HFFc6 (cell line): ENCODE measurements at regions not wholly inside any gene's neighbourhood (a gene's known extent, or its start where the extent isn't known, plus 50 kb on each side); places are given as distances from the start of the nearest gene placed in this dataset.
A peak's percentile ranks its signal among the peaks of the same experiment; 100 is the strongest.

ENCODE experiments used
- DNase-seq: peaks from one replicate; pipeline ENCODE4 v3.0.0-alpha.2; 2018
- H3K27ac Mint-ChIP-seq: 2 replicates; pipeline ENCODE4 v1.8.0; 2020; ENCODE audit warnings: mild to moderate bottlenecking, mixed read lengths
- H3K27me3 Mint-ChIP-seq: 2 replicates; pipeline ENCODE4 v1.8.0; 2021; ENCODE audit warnings: mild to moderate bottlenecking, moderate library complexity, mixed read lengths; ENCODE audit not compliant: insufficient read depth
- H3K36me3 Mint-ChIP-seq: 2 replicates; pipeline ENCODE4 v1.8.0; 2021; ENCODE audit warnings: low read depth, mixed read lengths
- H3K4me1 Mint-ChIP-seq: 2 replicates; pipeline ENCODE4 v1.8.0; 2020; ENCODE audit warnings: low read depth, mixed read lengths
- H3K4me3 Mint-ChIP-seq: 2 replicates; pipeline ENCODE4 v1.8.0; 2020; ENCODE audit warnings: mild to moderate bottlenecking, moderate library complexity, mixed read lengths
- H3K9me3 Mint-ChIP-seq: 2 replicates; pipeline ENCODE4 v1.8.0; 2020; ENCODE audit warnings: mild to moderate bottlenecking, mixed read lengths
- CTCF ChIP-seq: fragments of 200-600 bp; sonication (generic); IDR thresholded peaks from 2 replicates; pipeline ENCODE4 v1.5.0; 2021; ENCODE audit warnings: antibody characterized with exemption, mild to moderate bottlenecking

- Mint-ChIP-seq H3K4me1 (peaks cover 30% of the 10 kb centered on the region), H3K36me3 (no peaks in the 10 kb centered on the region), H3K4me3 (no peak overlapping the region), H3K27ac (no peak overlapping the region), H3K9me3 (no peaks in the 10 kb centered on the region), H3K27me3 (peaks cover 2% of the 10 kb centered on the region; the same call in 1 of the 2 replicates)
- TF ChIP-seq CTCF, result no peak
- no peak for DNase-seq
Measured at GRCh38 chr6:56377295-56377694, 129.9 kb upstream of the COL21A1 start.

GRCh38 chr6:56375806-56376205 lies 128.4 kb upstream of the COL21A1 start:
- Mint-ChIP-seq H3K27me3 (peaks cover 2% of the 10 kb centered on the region; the same call in 1 of the 2 replicates), H3K9me3 (no peaks in the 10 kb centered on the region), H3K4me3 (no peak overlapping the region), H3K27ac (no peak overlapping the region), H3K4me1 (peaks cover 36% of the 10 kb centered on the region), H3K36me3 (no peaks in the 10 kb centered on the region)
- no peak for DNase-seq
- TF ChIP-seq CTCF, result no peak

- H3K4me1 Mint-ChIP-seq, result peaks cover 45% of the 10 kb centered on the region
- peak overlapping the region; percentile 24 for H3K27ac Mint-ChIP-seq
- H3K36me3 Mint-ChIP-seq, result no peaks in the 10 kb centered on the region
- no peaks in the 10 kb centered on the region for H3K9me3 Mint-ChIP-seq
- TF ChIP-seq CTCF, result no peak
- H3K4me3 Mint-ChIP-seq, result peak overlapping the region; percentile 29
- peak; percentile 47 for DNase-seq
- peaks cover 2% of the 10 kb centered on the region; the same call in 1 of the 2 replicates for H3K27me3 Mint-ChIP-seq
Measured at GRCh38 chr6:56374841-56375369, 127.5 kb upstream of the COL21A1 start.

GRCh38 chr6:56372406-56372995 lies 125.1 kb upstream of the COL21A1 start:
- no peak overlapping the region for H3K27ac Mint-ChIP-seq
- no peaks in the 10 kb centered on the region for H3K9me3 Mint-ChIP-seq
- H3K4me3 Mint-ChIP-seq, result no peak overlapping the region
- no peaks in the 10 kb centered on the region; the same call in 1 of the 2 replicates for H3K27me3 Mint-ChIP-seq
- DNase-seq, result no peak
- peaks cover 62% of the 10 kb centered on the region for H3K4me1 Mint-ChIP-seq
- H3K36me3 Mint-ChIP-seq, result no peaks in the 10 kb centered on the region
- no peak for TF ChIP-seq CTCF

GRCh38 chr6:56370561-56371211 lies 123.3 kb upstream of the COL21A1 start:
- Mint-ChIP-seq H3K4me1 (peaks cover 71% of the 10 kb centered on the region), H3K27ac (peak overlapping the region; percentile 76), H3K9me3 (no peaks in the 10 kb centered on the region), H3K36me3 (no peaks in the 10 kb centered on the region), H3K27me3 (no peaks in the 10 kb centered on the region; the same call in 1 of the 2 replicates), H3K4me3 (peak overlapping the region; percentile 77)
- DNase-seq, result peak; percentile 72
- no peak for TF ChIP-seq CTCF
